ENCODE measurements at regions not wholly inside any gene's neighbourhood (a gene's known extent, or its start where the extent isn't known, plus 50 kb on each side); places are given as distances from the start of the nearest gene placed in this dataset.

DNA sequence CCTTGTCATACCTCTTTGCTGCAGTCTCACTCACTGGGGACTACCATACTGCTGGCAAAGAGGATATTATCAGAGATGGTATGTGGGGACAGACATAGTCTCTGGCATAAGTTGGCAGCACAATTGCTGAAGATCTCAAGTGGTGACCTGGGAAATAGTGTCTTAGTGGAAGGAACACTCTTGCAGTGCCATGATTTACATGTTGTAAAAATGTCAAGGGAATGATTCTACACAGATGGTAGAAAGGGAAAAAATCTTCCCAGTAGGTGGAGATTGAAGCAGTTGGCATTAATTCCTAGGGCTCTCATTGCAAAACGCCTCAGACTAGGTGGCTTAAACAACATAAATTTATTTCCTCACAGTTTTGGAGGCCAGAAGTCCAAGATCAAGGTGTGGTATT lies 662.2 kb downstream of the DHX35 start:
- H3K27me3 Mint-ChIP-seq (ENCODE audit: insufficient read depth, low read depth, poor library complexity) = no peaks in the 10 kb centered on the region
- Histone ChIP-seq H3K9me2 (ENCODE audit: insufficient read depth) (peaks cover 14% of the 10 kb centered on the region), H3K4me3 (no peak overlapping the region), H3K27ac (ENCODE audit: low read depth) (no peak overlapping the region), H3K36me3 (ENCODE audit: insufficient read depth) (no peaks in the 10 kb centered on the region), H3K4me2 (no peak overlapping the region), H3K79me2 (replicated peaks; ENCODE audit: insufficient read depth) (no peaks in the 10 kb centered on the region), H3F3A (replicated peaks; ENCODE audit: low read depth) (no peaks in the 10 kb centered on the region), H3K27me3 (ENCODE audit: insufficient read depth) (no peaks in the 10 kb centered on the region), H3K4me1 (ENCODE audit: insufficient read depth) (no peaks in the 10 kb centered on the region), H4K20me1 (replicated peaks; ENCODE audit: insufficient read depth) (no peaks in the 10 kb centered on the region), H2AFZ (no peak overlapping the region)
- ATAC-seq = no peak
- no peak overlapping the region for H3K27ac Mint-ChIP-seq
- no peaks in the 10 kb centered on the region; the same call in 2 of the 3 replicates for H3K9me3 Mint-ChIP-seq
- no peak for TF ChIP-seq ZNF331 (CRISPR knock-in tag; IDR thresholded peaks at IDR 0.05; ENCODE audit: low read depth)
- TF ChIP-seq NANOG (IDR thresholded peaks at IDR 0.05; ENCODE audit: borderline replicate concordance) = no peak
- no peak for TF ChIP-seq CREB1 (CRISPR knock-in tag; IDR thresholded peaks at IDR 0.05; ENCODE audit: low read depth)
- TF ChIP-seq EZH2phosphoT487 (IDR thresholded peaks at IDR 0.05; ENCODE audit: unreplicated experiment) = no peak
- no peak for TF ChIP-seq JUNB (IDR thresholded peaks at IDR 0.05; ENCODE audit: unreplicated experiment)
- TF ChIP-seq, protein P1, sequence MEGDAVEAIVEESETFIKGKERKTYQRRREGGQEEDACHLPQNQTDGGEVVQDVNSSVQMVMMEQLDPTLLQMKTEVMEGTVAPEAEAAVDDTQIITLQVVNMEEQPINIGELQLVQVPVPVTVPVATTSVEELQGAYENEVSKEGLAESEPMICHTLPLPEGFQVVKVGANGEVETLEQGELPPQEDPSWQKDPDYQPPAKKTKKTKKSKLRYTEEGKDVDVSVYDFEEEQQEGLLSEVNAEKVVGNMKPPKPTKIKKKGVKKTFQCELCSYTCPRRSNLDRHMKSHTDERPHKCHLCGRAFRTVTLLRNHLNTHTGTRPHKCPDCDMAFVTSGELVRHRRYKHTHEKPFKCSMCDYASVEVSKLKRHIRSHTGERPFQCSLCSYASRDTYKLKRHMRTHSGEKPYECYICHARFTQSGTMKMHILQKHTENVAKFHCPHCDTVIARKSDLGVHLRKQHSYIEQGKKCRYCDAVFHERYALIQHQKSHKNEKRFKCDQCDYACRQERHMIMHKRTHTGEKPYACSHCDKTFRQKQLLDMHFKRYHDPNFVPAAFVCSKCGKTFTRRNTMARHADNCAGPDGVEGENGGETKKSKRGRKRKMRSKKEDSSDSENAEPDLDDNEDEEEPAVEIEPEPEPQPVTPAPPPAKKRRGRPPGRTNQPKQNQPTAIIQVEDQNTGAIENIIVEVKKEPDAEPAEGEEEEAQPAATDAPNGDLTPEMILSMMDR (conservative IDR thresholded peaks at IDR 0.05; ENCODE audit: low read depth in 2 of 2) = no peak
- no peak for TF ChIP-seq POLR2AphosphoS5 (IDR thresholded peaks at IDR 0.05; ENCODE audit: low read depth)
- no peak for TF ChIP-seq STAT1 (IDR thresholded peaks at IDR 0.05; ENCODE audit: unreplicated experiment)
- TF ChIP-seq EZH2 (IDR thresholded peaks at IDR 0.05; ENCODE audit: low read depth, unreplicated experiment) = no peak
- TF ChIP-seq, protein P2, sequence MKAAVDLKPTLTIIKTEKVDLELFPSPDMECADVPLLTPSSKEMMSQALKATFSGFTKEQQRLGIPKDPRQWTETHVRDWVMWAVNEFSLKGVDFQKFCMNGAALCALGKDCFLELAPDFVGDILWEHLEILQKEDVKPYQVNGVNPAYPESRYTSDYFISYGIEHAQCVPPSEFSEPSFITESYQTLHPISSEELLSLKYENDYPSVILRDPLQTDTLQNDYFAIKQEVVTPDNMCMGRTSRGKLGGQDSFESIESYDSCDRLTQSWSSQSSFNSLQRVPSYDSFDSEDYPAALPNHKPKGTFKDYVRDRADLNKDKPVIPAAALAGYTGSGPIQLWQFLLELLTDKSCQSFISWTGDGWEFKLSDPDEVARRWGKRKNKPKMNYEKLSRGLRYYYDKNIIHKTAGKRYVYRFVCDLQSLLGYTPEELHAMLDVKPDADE (IDR thresholded peaks at IDR 0.05) = no peak
- TF ChIP-seq ZNF114 (CRISPR knock-in tag; IDR thresholded peaks at IDR 0.05) = no peak
- TF ChIP-seq, protein P3, sequence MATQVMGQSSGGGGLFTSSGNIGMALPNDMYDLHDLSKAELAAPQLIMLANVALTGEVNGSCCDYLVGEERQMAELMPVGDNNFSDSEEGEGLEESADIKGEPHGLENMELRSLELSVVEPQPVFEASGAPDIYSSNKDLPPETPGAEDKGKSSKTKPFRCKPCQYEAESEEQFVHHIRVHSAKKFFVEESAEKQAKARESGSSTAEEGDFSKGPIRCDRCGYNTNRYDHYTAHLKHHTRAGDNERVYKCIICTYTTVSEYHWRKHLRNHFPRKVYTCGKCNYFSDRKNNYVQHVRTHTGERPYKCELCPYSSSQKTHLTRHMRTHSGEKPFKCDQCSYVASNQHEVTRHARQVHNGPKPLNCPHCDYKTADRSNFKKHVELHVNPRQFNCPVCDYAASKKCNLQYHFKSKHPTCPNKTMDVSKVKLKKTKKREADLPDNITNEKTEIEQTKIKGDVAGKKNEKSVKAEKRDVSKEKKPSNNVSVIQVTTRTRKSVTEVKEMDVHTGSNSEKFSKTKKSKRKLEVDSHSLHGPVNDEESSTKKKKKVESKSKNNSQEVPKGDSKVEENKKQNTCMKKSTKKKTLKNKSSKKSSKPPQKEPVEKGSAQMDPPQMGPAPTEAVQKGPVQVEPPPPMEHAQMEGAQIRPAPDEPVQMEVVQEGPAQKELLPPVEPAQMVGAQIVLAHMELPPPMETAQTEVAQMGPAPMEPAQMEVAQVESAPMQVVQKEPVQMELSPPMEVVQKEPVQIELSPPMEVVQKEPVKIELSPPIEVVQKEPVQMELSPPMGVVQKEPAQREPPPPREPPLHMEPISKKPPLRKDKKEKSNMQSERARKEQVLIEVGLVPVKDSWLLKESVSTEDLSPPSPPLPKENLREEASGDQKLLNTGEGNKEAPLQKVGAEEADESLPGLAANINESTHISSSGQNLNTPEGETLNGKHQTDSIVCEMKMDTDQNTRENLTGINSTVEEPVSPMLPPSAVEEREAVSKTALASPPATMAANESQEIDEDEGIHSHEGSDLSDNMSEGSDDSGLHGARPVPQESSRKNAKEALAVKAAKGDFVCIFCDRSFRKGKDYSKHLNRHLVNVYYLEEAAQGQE (IDR thresholded peaks at IDR 0.05; ENCODE audit: unreplicated experiment) = no peak
- TF ChIP-seq, protein P4, sequence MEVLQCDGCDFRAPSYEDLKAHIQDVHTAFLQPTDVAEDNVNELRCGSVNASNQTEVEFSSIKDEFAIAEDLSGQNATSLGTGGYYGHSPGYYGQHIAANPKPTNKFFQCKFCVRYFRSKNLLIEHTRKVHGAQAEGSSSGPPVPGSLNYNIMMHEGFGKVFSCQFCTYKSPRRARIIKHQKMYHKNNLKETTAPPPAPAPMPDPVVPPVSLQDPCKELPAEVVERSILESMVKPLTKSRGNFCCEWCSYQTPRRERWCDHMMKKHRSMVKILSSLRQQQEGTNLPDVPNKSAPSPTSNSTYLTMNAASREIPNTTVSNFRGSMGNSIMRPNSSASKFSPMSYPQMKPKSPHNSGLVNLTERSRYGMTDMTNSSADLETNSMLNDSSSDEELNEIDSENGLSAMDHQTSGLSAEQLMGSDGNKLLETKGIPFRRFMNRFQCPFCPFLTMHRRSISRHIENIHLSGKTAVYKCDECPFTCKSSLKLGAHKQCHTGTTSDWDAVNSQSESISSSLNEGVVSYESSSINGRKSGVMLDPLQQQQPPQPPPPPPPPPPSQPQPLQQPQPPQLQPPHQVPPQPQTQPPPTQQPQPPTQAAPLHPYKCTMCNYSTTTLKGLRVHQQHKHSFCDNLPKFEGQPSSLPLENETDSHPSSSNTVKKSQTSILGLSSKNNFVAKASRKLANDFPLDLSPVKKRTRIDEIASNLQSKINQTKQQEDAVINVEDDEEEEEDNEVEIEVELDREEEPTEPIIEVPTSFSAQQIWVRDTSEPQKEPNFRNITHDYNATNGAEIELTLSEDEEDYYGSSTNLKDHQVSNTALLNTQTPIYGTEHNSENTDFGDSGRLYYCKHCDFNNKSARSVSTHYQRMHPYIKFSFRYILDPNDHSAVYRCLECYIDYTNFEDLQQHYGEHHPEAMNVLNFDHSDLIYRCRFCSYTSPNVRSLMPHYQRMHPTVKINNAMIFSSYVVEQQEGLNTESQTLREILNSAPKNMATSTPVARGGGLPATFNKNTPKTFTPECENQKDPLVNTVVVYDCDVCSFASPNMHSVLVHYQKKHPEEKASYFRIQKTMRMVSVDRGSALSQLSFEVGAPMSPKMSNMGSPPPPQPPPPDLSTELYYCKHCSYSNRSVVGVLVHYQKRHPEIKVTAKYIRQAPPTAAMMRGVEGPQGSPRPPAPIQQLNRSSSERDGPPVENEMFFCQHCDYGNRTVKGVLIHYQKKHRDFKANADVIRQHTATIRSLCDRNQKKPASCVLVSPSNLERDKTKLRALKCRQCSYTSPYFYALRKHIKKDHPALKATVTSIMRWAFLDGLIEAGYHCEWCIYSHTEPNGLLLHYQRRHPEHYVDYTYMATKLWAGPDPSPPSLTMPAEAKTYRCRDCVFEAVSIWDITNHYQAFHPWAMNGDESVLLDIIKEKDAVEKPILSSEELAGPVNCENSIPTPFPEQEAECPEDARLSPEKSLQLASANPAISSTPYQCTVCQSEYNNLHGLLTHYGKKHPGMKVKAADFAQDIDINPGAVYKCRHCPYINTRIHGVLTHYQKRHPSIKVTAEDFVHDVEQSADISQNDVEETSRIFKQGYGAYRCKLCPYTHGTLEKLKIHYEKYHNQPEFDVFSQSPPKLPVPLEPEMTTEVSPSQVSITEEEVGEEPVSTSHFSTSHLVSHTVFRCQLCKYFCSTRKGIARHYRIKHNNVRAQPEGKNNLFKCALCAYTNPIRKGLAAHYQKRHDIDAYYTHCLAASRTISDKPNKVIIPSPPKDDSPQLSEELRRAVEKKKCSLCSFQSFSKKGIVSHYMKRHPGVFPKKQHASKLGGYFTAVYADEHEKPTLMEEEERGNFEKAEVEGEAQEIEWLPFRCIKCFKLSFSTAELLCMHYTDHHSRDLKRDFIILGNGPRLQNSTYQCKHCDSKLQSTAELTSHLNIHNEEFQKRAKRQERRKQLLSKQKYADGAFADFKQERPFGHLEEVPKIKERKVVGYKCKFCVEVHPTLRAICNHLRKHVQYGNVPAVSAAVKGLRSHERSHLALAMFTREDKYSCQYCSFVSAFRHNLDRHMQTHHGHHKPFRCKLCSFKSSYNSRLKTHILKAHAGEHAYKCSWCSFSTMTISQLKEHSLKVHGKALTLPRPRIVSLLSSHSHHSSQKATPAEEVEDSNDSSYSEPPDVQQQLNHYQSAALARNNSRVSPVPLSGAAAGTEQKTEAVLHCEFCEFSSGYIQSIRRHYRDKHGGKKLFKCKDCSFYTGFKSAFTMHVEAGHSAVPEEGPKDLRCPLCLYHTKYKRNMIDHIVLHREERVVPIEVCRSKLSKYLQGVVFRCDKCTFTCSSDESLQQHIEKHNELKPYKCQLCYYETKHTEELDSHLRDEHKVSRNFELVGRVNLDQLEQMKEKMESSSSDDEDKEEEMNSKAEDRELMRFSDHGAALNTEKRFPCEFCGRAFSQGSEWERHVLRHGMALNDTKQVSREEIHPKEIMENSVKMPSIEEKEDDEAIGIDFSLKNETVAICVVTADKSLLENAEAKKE (CRISPR knock-in tag; IDR thresholded peaks at IDR 0.05) = no peak
- H3K36me3 Mint-ChIP-seq (ENCODE audit: low read depth) = no peaks in the 10 kb centered on the region
- H3K4me1 Mint-ChIP-seq = peaks cover 1% of the 10 kb centered on the region; the same call in 2 of the 3 replicates
- no peak overlapping the region for H3K4me3 Mint-ChIP-seq
- DNase-seq (ENCODE audit: low spot score) = no peak
